ENCODE measurements at regions not wholly inside any gene's neighbourhood (a gene's known extent, or its start where the extent isn't known, plus 50 kb on each side); places are given as distances from the start of the nearest gene placed in this dataset.

DNA sequence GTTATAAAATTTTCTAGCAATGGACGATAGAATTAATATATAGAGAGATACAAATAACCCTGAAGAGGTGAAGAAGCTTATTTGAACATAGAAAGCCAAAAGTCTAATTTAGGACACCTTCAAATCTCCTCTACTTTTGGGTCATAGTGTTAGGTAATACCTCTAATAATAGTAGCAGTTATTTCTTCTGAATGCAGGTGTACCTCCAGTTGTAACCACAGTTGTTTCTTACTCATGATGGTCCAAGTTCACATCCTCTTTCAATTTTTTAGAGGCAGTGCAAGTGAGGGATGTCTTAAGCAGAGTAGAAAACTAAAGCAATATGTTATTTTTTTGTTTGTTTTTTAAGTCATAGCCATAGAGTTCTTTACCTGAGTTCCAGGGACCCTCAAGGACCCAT lies 429.5 kb downstream of the CCDC85A start:
- TF ChIP-seq CTCF (IDR thresholded peaks at IDR 0.05) (no peak), EZH2phosphoT487 (IDR thresholded peaks at IDR 0.05) (no peak), EZH2 (IDR thresholded peaks at IDR 0.05) (no peak)
